ENCODE measurements at regions not wholly inside any gene's neighbourhood (a gene's known extent, or its start where the extent isn't known, plus 50 kb on each side); places are given as distances from the start of the nearest gene placed in this dataset.
A peak's percentile ranks its signal among the peaks of the same experiment; 100 is the strongest.

DNA sequence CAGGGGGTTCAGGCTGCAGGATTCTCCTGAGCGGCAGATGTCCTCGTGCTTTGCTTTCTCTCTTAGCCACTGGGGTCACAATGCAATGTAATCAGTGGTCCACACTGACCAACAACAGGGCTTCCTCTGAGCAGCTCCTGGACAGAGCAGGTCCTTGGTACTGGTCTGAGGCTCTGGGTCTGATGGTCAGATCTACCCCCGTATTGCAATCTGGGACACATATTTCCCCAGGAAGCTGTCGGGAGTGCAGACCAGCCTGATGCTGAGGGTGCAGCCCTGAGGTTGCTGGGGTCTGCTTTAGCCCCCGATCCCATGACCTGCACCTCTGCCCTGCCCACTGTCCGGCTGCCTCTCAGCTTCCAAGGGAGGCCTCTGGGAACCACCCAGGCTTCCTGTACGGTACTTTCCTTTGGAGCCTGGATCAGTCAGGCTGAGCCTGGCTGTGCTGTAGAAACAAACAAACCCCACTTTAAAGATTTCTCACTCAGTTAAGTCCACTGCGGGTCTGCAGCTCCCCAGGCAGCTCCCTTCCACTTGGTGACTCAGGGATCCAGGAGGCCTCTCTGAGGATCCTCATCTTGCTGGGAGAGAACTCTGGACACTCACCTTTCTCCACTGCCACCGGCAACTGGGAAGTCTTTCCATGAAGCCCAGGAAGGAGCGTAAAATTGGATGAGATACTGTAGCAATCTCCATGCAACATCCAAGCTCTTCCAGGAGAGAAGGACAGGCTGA lies 1046.6 kb downstream of the TBC1D22A start:
- no peak for DNase-seq

DNA sequence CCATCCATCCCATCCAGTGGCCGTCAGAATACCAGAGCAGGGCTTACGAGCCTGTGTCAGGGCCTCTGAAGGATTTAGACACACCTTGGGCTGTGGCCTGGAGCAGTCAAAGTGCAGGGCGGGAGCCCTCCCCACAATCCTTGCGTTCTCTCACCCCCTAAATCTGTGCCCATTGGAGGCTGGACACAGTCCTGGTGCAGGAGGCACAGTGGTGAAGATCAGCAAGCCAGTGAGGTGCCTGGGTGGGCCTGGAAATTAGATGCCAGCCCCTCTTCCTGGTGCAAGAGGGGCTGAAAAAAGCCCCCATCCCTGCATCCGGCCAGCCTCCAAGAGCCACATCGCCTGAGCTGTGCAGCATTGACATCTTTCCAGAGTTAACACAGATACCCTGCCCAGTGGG lies 1045.8 kb downstream of the TBC1D22A start:
- DNase-seq: no peak

DNA sequence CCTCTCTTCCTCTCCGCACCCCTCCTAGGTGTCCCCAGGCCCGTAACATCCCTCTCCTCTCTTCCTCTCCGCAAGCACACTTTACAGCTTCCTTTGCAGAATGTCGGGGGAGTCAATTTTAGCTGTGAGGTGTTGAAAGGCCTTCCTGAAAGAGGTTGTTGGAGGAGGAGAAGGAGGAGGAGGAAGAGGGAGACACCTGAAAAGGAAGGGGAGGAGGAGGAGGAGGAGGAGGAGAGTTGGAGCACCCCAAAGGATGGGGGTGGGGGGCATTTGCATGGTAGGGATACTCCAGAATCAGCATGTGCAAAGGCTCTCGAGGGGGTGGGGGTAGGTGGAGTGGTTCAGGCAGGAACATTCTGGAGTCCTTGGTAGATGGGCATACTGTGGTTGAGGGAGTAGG lies 1045.1 kb downstream of the TBC1D22A start:
- no peak for DNase-seq

DNA sequence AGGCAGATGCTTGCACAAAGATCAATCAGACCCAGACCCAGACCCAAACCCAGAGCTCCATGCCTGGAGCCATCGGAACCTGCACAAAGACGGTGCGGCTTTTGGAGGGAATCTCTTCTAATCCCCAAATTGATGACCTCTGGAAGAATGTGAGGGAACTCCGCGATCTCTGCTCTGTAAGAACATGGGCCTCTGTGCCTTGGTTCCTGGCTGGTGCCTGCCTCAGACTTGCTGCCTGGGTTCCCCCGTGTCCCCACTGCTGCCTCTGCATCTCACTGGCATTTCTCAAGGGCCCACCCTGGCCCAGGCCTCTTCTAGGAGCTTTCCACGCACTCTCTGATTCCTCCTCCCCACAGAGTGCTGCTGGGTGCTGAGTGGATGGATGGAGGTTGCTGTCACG lies 1044.4 kb downstream of the TBC1D22A start:
- no peak for DNase-seq

DNA sequence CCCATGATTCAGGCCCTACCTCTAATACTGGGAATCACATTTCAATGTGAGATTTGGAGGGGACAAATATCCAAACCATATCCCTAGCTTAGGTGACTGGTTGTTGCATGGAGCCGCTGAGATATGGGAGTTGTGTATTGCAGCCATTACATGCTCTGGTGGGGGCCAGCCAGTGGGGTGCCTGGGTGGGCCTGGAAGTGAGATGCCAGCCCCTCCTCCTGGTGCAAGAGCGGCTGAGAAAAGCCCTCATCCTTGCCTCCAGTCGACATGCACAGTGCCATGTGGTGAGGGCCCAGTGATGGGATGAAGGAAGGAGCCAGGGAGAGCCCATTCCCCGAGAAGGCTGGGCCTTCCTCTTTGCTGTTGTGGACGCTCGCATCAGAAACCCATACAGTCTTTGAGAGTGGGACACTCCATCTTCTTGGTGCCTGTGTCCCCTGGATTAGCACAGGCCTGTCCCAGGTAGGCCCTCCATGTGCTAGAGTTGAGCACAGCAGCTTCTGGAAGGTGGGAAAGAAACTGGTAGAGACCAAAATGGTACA lies 1043.0 kb downstream of the TBC1D22A start:
- no peak for DNase-seq

DNA sequence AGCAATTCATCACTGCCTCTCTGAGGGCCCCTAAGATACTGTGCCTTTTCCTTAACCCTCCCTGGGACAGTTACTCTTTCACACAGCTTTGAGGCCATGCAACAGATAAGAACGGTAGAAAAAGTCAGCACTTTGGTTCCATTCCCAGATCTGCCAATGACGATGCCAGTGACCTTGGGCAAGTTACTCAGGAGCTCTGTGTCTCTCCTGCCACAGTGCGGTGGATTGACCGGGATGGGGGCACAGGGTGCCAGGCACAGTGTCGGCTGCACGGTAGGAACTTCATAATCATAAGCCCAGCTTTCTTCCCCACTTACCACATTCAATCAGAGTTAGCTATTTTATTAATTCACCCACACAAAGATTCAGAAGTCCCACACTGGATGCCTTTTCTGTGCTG lies 1041.8 kb downstream of the TBC1D22A start:
- no peak for DNase-seq

DNA sequence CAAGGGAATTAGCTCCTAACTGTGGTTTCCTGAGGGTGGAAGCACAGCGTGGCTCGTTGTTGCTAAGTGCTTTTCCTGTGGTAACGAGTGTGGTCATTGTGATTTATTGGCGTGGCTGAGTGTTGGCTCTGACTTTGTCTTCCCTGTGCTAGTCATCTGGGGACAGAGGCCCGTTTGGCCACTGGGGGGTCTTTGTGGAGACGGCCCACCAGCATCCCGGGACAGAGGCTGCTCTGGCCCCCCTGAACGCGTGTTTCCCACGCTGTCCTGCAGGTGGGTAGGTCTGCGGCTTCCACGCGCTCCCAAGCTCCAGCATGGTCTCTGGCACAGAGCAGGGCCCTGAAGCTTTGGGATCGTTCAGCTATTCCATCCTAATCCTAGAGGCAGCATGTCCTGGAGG lies 1040.0 kb downstream of the TBC1D22A start:
- no peak for DNase-seq

DNA sequence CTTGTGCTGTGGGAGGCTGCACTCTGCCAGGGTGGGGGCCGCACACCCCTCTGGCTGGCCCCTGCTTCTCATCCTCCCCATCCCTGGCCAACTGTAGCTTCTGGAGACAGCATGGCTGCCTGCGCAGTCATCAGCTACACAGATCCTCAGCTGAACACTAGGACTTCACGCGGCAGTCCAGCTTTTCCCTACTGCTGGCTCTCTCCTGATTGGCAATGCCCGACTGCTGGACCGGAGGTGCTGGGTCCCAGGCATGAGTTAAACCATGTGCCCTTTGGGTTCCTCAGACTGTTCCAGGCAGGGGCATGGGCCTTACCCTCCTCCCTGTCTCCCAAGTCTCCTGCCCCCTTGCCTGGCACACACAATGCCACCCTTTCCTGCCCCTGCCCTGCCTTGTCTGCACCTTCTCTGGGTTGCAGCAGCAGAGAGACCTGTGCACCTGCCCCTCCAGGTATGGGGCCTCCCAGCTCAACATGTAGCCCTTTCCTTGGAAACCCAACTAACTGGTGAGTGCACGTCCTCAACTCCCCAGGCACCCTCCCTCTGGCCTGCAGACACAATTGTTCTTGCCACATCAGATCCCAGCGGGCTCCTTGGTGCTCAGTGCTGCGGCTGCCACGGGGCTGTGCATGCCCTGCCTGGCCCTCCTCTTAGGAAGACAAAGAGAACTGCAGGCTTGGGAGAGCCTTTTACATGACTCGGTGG lies 1039.2 kb downstream of the TBC1D22A start:
- DNase-seq: no peak

DNA sequence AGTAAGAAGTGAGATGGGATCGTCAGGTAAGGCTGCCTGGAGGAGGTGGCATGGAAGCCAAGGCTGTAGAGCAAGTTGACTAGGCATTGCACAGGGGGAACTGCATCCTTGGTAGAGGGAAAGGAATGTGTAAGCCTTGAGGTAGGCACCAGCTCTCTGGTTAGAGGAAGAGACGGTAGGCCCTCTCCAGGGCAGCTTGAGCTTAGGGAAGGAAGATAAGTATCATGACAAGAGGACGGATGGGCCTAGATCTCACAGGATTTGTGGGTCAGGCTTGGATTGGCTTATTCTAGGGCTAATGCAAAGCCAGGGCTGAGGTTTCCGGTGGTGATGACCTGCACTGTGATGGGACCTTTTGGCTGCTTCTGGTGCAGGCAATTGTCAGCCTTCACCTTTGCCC lies 1035.8 kb downstream of the TBC1D22A start:
- no peak for DNase-seq

DNA sequence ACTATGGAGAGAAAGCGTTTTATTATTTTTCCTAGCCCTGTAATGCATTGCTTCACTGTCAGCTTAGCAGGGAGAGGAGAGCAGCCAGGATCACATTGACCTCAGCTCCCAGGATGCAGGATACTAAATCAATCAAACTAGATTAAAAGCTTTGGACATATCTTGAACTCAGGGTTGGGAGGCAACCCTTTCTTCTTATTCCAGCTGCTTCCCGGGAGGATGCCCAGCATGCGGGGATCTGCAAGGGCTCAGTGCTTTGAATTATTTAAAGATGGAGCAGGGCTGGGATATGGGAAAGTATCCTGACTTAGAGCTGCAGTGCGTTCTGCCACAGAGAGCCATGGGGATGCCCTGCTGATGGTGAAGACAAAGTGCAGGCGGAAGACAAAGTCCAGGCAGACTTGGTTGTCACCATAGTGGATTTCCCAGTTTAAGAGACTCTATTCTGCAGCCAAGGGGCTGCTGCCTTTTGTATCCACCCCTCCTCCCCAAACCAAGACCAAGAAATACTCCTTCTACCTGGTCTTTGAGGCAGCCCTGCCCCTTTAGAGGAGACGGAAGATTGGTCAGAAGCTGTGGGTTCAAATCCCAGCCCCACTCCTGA lies 1035.0 kb downstream of the TBC1D22A start:
- DNase-seq: no peak

DNA sequence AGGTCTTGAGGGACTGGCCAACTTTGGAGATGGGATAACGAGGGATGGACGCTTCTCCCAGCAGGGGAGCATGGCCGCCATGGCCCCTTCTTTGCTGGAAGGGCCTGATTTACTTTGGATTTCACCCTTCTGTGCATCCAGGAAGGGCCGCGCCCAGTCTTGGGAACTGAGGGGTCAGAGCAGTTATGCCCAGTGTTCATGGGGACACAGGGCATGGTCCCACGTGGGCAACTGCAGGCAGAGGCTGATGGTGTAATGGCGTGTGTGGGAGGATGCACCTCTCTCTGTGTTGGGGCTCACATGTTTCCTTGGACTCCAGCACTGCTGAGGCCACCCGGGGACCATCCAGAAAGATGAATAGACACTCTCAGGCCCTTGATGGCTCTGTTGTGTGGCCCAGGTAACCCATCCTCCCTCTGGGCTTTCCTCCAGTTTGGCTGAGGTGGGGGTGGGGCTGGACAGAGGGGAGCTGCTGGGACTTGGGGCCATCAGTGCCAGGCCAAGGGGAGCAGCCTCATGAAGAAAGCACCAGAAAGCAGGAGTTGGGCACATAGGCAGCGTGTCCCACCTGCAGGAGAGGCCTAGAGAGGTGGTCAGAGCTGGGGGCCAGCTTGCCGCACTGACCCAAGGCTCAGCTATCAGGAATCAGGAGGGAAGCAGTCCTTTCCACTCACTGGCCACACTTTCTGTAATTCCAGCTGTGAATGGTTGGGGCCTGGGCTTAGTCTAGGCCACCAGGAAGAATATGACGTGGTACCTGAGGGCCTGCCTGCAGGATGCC lies 1033.9 kb downstream of the TBC1D22A start:
- DNase-seq: no peak

DNA sequence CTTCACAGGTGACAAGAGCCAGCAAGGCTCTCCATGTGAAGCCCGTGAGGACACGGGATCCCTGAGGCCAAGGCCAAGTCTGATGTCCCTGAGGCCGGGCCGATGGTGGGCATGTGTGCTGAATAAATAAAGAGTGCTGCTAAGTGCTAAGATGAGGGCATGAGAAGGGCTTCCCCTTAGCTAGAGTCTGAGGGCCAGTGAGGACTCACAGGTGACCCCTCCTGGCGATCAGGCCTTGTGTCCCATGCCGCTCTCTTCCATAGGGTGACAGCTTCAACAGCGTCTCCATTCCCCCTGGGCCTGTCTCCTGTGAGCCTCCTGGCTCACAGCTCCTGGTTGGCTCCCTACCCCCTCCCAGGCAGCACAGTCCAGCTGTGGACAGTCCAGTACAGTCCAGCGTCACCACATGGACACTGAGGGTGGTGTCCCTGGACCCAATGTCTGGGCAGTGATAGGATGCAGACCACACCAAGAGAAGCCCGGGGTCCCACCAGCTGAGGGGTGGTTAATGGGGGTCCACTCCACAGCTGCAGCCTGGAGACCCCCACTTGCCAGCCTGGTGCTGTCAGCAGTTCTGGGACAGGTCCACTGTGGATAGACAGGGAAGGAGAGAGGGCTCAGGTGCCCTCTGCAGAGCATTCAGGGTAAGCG lies 1033.2 kb downstream of the TBC1D22A start:
- DNase-seq: no peak

DNA sequence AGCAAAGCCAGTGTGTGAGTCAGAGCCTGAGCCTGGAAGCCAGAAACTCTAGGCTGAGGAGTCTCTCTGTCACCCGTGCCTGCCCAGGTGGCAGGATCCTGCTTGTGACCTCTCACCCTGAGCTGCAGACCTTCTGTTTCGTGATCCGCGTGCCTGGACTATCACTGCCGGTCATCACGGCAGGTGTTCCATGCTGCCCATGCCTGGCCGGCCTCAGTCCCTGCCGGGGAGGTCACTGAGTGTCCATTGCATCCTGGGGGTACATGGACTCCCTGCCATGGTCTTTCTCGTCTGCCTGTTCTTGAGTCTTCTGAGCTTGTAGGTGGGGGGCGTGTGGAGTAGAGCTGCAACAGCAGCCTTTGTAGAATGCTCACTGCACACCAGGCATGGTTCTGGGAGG lies 1032.4 kb downstream of the TBC1D22A start:
- no peak for DNase-seq

DNA sequence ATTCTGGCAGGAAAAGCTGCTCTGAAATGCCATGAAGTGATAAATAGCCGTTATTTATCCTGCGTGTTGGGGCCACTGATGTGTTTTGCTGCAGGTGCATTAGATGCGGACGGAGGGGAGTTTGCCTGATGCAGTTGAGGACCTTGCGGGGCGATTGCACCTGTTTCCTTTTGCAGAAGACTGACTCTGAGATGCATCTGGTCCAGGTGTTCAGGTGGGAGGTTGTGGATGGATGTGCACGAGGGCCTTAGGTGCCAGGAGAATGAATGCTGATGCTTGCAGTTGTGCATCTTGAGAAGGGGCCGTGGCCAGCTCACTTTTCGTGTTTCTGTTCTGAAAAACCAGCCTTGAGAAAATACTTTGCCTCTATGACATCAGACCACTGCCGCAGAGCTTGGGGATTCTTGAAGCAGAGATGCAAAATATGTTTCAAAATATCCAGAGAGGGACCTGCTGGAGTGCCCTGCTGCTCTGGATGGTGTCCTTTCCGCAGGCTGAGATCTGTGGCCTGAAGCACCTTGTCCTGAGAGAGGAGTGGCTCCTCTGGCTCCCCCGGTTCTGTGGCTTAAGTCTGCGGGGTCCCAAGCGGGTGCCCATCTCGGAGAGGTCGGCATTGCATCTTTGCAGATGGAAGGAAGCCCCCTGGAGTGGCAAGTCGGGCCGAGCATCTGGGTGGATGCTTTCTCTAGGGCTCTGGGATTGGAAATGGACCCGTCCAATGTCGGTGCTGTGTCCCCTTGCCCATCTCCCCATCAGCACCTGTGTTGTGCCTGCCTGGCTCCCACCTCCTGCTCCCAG lies 1031.1 kb downstream of the TBC1D22A start:
- DNase-seq: no peak

DNA sequence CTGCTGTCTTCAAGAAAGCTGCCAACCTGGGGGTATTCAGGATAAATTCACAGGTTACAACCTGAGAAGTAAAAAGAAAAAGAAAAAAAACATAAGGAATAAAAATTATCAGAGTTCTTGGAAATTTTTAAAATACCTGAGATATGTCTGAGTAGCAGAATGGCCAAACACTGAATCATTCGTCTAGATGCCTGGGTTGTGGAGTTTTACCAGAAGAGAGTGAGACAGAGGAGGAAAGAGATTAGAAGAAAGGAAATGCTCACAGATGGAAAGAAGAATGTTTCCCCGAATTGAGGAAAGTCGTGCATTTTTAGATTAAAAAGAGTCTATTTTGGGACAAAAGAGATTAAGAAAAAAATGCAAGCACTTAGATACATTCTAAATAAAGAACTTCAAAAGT lies 1026.7 kb downstream of the TBC1D22A start:
- DNase-seq: peak; percentile 0

DNA sequence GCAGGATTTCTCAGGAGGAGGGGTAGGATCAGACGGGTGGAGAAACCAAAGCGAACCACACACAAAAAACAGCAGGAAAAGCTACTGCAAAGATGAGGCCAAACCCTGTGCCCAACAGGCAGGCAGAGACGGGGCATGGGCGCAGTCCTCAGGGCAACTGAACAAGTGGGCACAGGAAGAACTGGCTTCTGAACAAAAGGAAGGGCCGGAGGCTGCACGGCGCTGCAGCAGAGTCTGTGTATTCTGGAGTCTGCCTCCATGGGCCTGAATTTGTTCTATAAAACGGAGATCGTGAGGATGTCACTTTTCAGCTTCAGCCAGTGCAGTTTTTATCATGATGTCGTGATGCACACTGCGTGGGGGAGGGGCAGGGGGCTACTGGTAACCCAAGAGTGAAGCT lies 1026.0 kb downstream of the TBC1D22A start:
- DNase-seq: no peak

DNA sequence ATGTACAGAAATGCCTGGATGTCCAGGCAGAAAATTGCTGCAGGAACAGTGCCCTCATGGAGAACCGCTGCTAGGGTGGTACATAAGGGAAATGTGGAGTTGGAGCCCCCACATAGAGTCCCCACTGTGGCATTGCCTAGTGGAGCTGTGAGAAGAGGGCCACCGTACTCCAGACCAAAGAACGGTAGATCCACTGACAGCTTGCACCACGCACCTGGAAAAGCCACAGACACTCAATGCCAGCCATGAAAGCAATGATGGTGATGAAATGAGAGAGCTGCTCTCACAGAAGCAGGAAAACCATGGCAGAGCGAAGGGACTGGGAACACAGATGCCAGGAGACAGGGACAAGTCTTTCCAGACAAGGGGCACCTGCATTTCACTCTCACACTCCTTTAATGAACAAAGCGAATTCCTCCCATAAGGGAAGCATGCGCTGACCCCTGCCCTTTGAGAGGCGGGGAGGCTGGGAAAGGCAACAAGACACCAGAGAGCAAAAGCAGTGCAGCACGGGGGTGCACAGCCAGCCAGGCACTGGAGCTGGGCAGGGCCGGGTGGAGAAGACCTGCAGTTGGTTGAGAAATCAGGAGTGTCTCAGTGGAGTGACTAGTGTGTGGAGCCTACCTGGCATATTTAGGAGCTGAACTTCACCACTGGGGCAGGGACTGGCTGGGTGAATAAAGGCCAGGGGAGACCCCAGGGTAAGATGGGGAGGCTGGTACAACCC lies 1025.2 kb downstream of the TBC1D22A start:
- no peak for DNase-seq

DNA sequence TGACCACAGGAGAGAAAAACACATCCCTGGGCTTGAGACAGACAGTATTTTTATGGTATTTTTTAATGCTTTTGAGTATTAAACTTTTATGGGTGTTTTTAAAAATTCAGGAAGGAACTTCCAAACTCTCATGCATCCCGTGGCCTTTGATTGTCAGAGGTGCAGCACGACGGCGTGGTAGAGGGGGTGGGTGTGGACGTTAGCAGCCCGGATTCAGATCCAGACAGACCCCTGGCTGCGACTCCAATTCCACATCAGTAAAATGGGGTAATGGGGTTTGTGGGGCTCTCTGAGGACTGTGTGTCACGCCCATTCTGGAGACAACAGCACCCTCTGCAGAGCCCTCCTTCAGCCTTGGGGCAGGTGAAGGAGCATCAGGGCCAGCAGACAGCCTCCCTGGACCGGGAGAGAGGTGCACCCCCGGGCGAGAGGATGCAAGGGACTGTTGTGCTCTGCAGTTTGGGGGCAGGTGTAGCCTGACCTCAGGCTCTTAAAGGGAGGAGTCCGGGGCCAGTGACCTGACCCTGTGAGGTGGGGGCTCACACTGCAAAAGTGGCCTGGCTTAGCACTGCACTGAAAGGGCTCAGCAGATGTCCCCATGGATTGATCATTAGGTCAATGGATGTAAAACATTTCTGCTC lies 1024.3 kb downstream of the TBC1D22A start:
- DNase-seq: no peak

DNA sequence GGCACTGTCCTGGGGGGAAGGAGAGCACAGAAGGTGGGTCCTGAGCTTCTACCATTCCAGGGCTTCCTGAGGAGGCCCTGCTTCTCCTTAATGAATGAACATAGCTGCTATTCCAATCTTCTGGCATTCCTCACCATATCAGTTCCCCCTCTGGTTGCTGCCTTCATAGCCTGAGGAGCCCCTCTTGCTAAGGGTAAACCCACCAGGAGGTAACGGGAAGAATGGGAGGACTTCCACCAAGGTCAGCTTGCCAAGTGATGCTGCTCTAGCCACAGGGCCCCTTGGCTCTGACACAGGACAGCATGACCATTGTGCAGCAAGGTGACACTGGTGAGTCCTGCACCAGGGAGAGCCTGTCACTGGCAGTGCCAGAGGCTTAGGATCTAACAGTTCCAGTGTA lies 1022.5 kb downstream of the TBC1D22A start:
- DNase-seq: no peak

DNA sequence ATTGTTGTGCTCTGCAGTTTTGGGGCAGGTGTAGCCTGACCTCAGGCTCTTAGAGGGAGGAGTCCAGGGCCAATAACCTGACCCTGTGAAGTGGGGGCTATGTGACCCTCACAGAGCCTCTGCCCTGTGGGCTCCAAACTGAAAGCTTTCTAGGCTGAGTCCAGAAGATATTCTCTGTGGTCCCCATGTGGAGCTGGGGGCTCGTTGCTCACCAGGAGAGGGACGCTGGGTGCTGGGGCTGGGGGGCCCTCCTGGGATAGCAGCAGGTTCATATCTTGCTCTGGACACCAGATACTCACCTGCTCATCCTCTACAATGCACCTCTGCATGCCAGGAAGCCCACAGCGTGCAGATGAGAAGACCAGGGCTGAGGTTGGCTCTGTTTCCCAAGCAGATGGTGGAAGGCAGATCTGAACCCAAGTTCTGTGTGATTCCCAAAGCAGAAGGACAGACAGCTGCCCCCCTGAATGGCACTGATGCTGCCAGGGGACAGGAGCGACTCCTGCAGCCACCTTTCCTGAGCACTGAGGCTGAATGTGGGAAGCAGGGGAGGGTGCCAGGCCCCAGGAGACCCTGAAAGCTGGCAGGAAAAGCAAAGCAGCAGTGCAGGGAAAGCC lies 1022.0 kb downstream of the TBC1D22A start:
- no peak for DNase-seq
